Activated T-cell treated with anti-CD3 and anti-CD28 coated beads for 24 hours (primary cell): ENCODE measurements at regions not wholly inside any gene's neighbourhood (a gene's known extent, or its start where the extent isn't known, plus 50 kb on each side); places are given as distances from the start of the nearest gene placed in this dataset.

Experiments used
- DNase-seq: peaks from one replicate; pipeline ENCODE4 v3.0.0-alpha.2; 2020; ENCODE audit warnings: low read depth

- DNase-seq: no peak
These were observed 1108.5 kb upstream of the EEF2KMT start for GRCh38 chr16:6206080-6206479.

GRCh38 chr16:6204945-6205344, 1107.3 kb upstream of the EEF2KMT start:
- DNase-seq: no peak

- DNase-seq: no peak
These were observed 1103.3 kb upstream of the EEF2KMT start for GRCh38 chr16:6200861-6201260.

GRCh38 chr16:6200271-6200670, 1102.7 kb upstream of the EEF2KMT start:
- no peak for DNase-seq

- DNase-seq: no peak
These were observed 1098.4 kb upstream of the EEF2KMT start for GRCh38 chr16:6195966-6196365.

- DNase-seq: no peak
These were observed 1096.1 kb upstream of the EEF2KMT start for GRCh38 chr16:6193718-6194117.

GRCh38 chr16:6192984-6193383, 1095.4 kb upstream of the EEF2KMT start:
- no peak for DNase-seq

GRCh38 chr16:6192532-6192931, 1094.9 kb upstream of the EEF2KMT start:
- no peak for DNase-seq

GRCh38 chr16:6190776-6191175, 1093.2 kb upstream of the EEF2KMT start:
- no peak for DNase-seq

- no peak for DNase-seq
These were observed 1091.6 kb upstream of the EEF2KMT start for GRCh38 chr16:6189216-6189615.

- no peak for DNase-seq
These were observed 1080.1 kb upstream of the EEF2KMT start for GRCh38 chr16:6177616-6178180.

- no peak for DNase-seq
These were observed 1072.4 kb upstream of the EEF2KMT start for GRCh38 chr16:6170022-6170421.

GRCh38 chr16:6165330-6165979, 1067.9 kb upstream of the EEF2KMT start:
- DNase-seq: no peak

GRCh38 chr16:6160871-6161270, 1063.3 kb upstream of the EEF2KMT start:
- no peak for DNase-seq

- no peak for DNase-seq
These were observed 1062.7 kb upstream of the EEF2KMT start for GRCh38 chr16:6160303-6160702.

- no peak for DNase-seq
These were observed 1060.2 kb upstream of the EEF2KMT start for GRCh38 chr16:6157806-6158205.

GRCh38 chr16:6155271-6155670, 1057.7 kb upstream of the EEF2KMT start:
- no peak for DNase-seq

- DNase-seq: no peak
These were observed 1056.3 kb upstream of the EEF2KMT start for GRCh38 chr16:6153901-6154300.

GRCh38 chr16:6149031-6149430, 1051.4 kb upstream of the EEF2KMT start:
- no peak for DNase-seq

- DNase-seq: no peak
These were observed 1050.8 kb upstream of the EEF2KMT start for GRCh38 chr16:6148361-6148760.

- no peak for DNase-seq
These were observed 1049.4 kb upstream of the EEF2KMT start for GRCh38 chr16:6146874-6147425.

GRCh38 chr16:6146356-6146755, 1048.8 kb upstream of the EEF2KMT start:
- no peak for DNase-seq

GRCh38 chr16:6144463-6144862, 1046.9 kb upstream of the EEF2KMT start:
- no peak for DNase-seq

GRCh38 chr16:6143020-6143419, 1045.4 kb upstream of the EEF2KMT start:
- DNase-seq: no peak
